Astrocyte of the hippocampus (primary cell): ENCODE measurements at regions not wholly inside any gene's neighbourhood (a gene's known extent, or its start where the extent isn't known, plus 50 kb on each side); places are given as distances from the start of the nearest gene placed in this dataset.
"Not testable (repeated sequence)": the region's sequence is repeated elsewhere in the genome, so short reads cannot be mapped to it uniquely, and the experiment has no call there.

Experiments
- DNase-seq: peaks from one replicate; pipeline ENCODE4 v3.0.0; 2011; ENCODE audit warnings: low read depth, low spot score

GRCh38 chr1:104776-105175 is 346.7 kb downstream of the OR4F29 start:
- DNase-seq = not testable (repeated sequence)

DNA sequence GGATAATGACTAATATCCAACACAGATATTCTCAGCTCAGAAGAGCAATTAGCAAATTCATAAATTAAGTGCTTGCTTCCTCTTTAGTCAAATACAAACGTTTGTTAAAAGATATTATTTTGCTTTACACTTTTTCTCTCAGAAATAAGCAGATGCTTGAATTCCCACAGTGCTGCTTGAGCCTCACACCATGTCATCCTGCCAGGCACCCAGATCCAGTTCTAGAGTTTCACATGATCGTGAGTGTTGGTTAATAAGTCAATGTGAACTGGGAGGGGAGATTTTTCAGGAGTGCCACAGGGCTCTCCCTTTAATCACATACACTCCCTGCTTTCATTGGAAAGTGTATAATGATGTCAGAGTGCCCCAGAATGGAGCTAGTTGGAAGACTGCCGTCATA is 352.0 kb downstream of the OR4F29 start:
- not testable (repeated sequence) for DNase-seq

- DNase-seq = not testable (repeated sequence)
Observed at GRCh38 chr1:98811-99210, 352.7 kb downstream of the OR4F29 start.

GRCh38 chr1:91279-91678 is 360.2 kb downstream of the OR4F29 start:
- not testable (repeated sequence) for DNase-seq

- DNase-seq = not testable (repeated sequence)
Observed at GRCh38 chr1:88110-88509, 363.4 kb downstream of the OR4F29 start.

- DNase-seq = not testable (repeated sequence)
Observed at GRCh38 chr1:79152-79551, 372.3 kb downstream of the OR4F29 start.

GRCh38 chr1:65119-65518 is 386.4 kb downstream of the OR4F29 start, which contains the start of gene OR4F5:
Gene OR4F5 (plus strand): TSS chr1:65419.
- not testable (repeated sequence) for DNase-seq

- not testable (repeated sequence) for DNase-seq
Observed at GRCh38 chr1:56014-56531, 395.4 kb downstream of the OR4F29 start.

DNA sequence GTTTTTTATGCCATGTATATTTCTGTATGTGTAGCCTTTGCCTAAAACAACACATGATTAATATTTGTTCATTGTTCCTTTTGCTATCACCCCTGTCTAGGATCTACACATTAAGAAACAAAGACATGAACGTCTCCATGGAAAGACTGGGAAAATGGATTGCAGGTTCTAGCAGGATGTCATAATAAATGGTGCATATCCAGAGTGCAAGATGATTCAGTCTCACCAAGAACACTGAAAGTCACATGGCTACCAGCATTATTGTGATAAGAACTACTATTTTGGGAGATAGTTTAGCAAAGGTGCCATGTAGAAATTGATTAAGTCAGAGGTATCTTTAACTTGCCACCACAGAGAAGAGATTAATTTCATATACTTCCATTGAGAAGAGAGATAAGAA is 398.3 kb downstream of the OR4F29 start:
- DNase-seq = not testable (repeated sequence)

GRCh38 chr1:41965-42466 is 409.5 kb downstream of the OR4F29 start:
- DNase-seq = not testable (repeated sequence)

- not testable (repeated sequence) for DNase-seq
Observed at GRCh38 chr1:41197-41596, 410.3 kb downstream of the OR4F29 start.

- not testable (repeated sequence) for DNase-seq
Observed at GRCh38 chr1:29183-29582, 422.3 kb downstream of the OR4F29 start.

DNA sequence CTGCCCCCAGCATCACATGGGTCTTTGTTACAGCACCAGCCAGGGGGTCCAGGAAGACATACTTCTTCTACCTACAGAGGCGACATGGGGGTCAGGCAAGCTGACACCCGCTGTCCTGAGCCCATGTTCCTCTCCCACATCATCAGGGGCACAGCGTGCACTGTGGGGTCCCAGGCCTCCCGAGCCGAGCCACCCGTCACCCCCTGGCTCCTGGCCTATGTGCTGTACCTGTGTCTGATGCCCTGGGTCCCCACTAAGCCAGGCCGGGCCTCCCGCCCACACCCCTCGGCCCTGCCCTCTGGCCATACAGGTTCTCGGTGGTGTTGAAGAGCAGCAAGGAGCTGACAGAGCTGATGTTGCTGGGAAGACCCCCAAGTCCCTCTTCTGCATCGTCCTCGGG is 434.2 kb downstream of the OR4F29 start:
- DNase-seq = not testable (repeated sequence)

GRCh38 chr1:16025-16424 is 435.5 kb downstream of the OR4F29 start:
- DNase-seq = not testable (repeated sequence)

- DNase-seq = not testable (repeated sequence)
Observed at GRCh38 chr1:9941-10717, 441.3 kb downstream of the OR4F29 start.
